ENCODE measurements at regions not wholly inside any gene's neighbourhood (a gene's known extent, or its start where the extent isn't known, plus 50 kb on each side); places are given as distances from the start of the nearest gene placed in this dataset.

- TF ChIP-seq ZNF248 (tag by site-specific recombination; IDR thresholded peaks at IDR 0.05) (no peak), ZNF449 (tag by site-specific recombination; IDR thresholded peaks at IDR 0.05) (no peak), ZNF639 (tag by site-specific recombination; IDR thresholded peaks at IDR 0.05) (no peak)
- POLR2A ChIA-PET, result no interaction called here
- Histone ChIP-seq H3K4me3 (ENCODE audit: low read depth, low read length) (no peak overlapping the region), H3K9me3 (ENCODE audit: control insufficient read depth, insufficient read depth, low read depth, low read length) (no peaks in the 10 kb centered on the region), H3K36me3 (ENCODE audit: control insufficient read depth in 2 of 2, insufficient read depth in 1 of 2, low read length in 2 of 2) (no peaks in the 10 kb centered on the region), H3K27ac (ENCODE audit: extremely low read depth, low read depth, low read length) (no peak overlapping the region), H3K4me1 (ENCODE audit: control insufficient read depth, insufficient read depth, low read length) (no peaks in the 10 kb centered on the region)
- CTCF ChIA-PET, result interaction anchor here (1.3 kb wide), 1 partner anchor 8 kb away, joined by 3 read pairs; no protein-coding TSS in a partner anchor
These were observed 813.1 kb upstream of the HTR2C start for GRCh38 chrX:113770806-113771205.

- Histone ChIP-seq H3K4me1 (ENCODE audit: control insufficient read depth, insufficient read depth, low read length) (no peaks in the 10 kb centered on the region), H3K27ac (ENCODE audit: extremely low read depth, low read depth, low read length) (no peak overlapping the region), H3K4me3 (ENCODE audit: low read depth, low read length) (no peak overlapping the region), H3K36me3 (ENCODE audit: control insufficient read depth in 2 of 2, insufficient read depth in 1 of 2, low read length in 2 of 2) (no peaks in the 10 kb centered on the region), H3K9me3 (ENCODE audit: control insufficient read depth, insufficient read depth, low read depth, low read length) (no peaks in the 10 kb centered on the region)
- ChIA-PET CTCF (interaction anchor here (1.3 kb wide), 1 partner anchor 7 kb away, joined by 3 read pairs; no protein-coding TSS in a partner anchor), POLR2A (no interaction called here)
- TF ChIP-seq ZEB2 (tag by site-specific recombination; IDR thresholded peaks at IDR 0.05) (no peak), HOXD13 (CRISPR knock-in tag; IDR thresholded peaks at IDR 0.05; ENCODE audit: borderline replicate concordance) (no peak), ZNF391 (tag by site-specific recombination; IDR thresholded peaks at IDR 0.05; ENCODE audit: borderline replicate concordance, low read depth) (no peak), ZNF513 (tag by site-specific recombination; IDR thresholded peaks at IDR 0.05) (no peak), ZNF19 (tag by site-specific recombination; IDR thresholded peaks at IDR 0.05; ENCODE audit: low read depth) (no peak), ZNF776 (tag by site-specific recombination; IDR thresholded peaks at IDR 0.05; ENCODE audit: borderline replicate concordance) (no peak), ZNF529 (tag by site-specific recombination; IDR thresholded peaks at IDR 0.05; ENCODE audit: insufficient replicate concordance) (no peak), ZNF292 (tag by site-specific recombination; IDR thresholded peaks at IDR 0.05; ENCODE audit: borderline replicate concordance, low read depth) (no peak), ZNF645 (tag by site-specific recombination; IDR thresholded peaks at IDR 0.05) (no peak), ZNF302 (tag by site-specific recombination; IDR thresholded peaks at IDR 0.05; ENCODE audit: low read depth) (no peak), ZNF16 (tag by site-specific recombination; IDR thresholded peaks at IDR 0.05; ENCODE audit: low read depth) (no peak), ZNF280C (tag by site-specific recombination; IDR thresholded peaks at IDR 0.05) (no peak)
These were observed 813.8 kb upstream of the HTR2C start for GRCh38 chrX:113770071-113770470.

Data from HEK293 (cell line).